ENCODE measurements at regions not wholly inside any gene's neighbourhood (a gene's known extent, or its start where the extent isn't known, plus 50 kb on each side); places are given as distances from the start of the nearest gene placed in this dataset.

- TF ChIP-seq, protein P1, sequence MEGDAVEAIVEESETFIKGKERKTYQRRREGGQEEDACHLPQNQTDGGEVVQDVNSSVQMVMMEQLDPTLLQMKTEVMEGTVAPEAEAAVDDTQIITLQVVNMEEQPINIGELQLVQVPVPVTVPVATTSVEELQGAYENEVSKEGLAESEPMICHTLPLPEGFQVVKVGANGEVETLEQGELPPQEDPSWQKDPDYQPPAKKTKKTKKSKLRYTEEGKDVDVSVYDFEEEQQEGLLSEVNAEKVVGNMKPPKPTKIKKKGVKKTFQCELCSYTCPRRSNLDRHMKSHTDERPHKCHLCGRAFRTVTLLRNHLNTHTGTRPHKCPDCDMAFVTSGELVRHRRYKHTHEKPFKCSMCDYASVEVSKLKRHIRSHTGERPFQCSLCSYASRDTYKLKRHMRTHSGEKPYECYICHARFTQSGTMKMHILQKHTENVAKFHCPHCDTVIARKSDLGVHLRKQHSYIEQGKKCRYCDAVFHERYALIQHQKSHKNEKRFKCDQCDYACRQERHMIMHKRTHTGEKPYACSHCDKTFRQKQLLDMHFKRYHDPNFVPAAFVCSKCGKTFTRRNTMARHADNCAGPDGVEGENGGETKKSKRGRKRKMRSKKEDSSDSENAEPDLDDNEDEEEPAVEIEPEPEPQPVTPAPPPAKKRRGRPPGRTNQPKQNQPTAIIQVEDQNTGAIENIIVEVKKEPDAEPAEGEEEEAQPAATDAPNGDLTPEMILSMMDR (IDR thresholded peaks at IDR 0.05; ENCODE audit: low read length): no peak
- no peak for TF ChIP-seq EZH2 (IDR thresholded peaks at IDR 0.05; ENCODE audit: borderline replicate concordance, low read length)
Observed at GRCh38 chr10:78906734-78907390, 161.9 kb upstream of the ZMIZ1 start.
